HG02870 (cell line): ENCODE measurements at regions not wholly inside any gene's neighbourhood (a gene's known extent, or its start where the extent isn't known, plus 50 kb on each side); places are given as distances from the start of the nearest gene placed in this dataset.
"Not testable (repeated sequence)": the region's sequence is repeated elsewhere in the genome, so short reads cannot be mapped to it uniquely, and the experiment has no call there.

Experiments used
- ATAC-seq: cut with Tn5 transposase; IDR thresholded peaks from one replicate; pipeline ENCODE4 v1.9.1; 2021; ENCODE audit warnings: mild to moderate bottlenecking, moderate library complexity; ENCODE audit not compliant: unreplicated experiment

- ATAC-seq, result no peak
Observed at GRCh38 chr14:57061009-57061711, 207.5 kb downstream of the EXOC5 start.

GRCh38 chr14:57060276-57060955, 208.3 kb downstream of the EXOC5 start:
- ATAC-seq, result peak; percentile 92

GRCh38 chr14:57058319-57058718, 210.4 kb downstream of the EXOC5 start:
- ATAC-seq, result no peak

- ATAC-seq, result no peak
Observed at GRCh38 chr14:57057803-57058202, 210.9 kb downstream of the EXOC5 start.

GRCh38 chr14:57056522-57056921, 212.2 kb downstream of the EXOC5 start:
- not testable (repeated sequence) for ATAC-seq

GRCh38 chr14:57052705-57053302, 215.9 kb downstream of the EXOC5 start:
- ATAC-seq, result no peak

GRCh38 chr14:57051633-57052032, 217.1 kb downstream of the EXOC5 start:
- no peak for ATAC-seq

- ATAC-seq, result no peak
Observed at GRCh38 chr14:57049848-57050247, 218.9 kb downstream of the EXOC5 start.

GRCh38 chr14:57046175-57046574, 222.5 kb downstream of the EXOC5 start:
- ATAC-seq, result no peak

GRCh38 chr14:57044101-57044973, 224.4 kb downstream of the EXOC5 start:
- not testable (repeated sequence) for ATAC-seq

- no peak for ATAC-seq
Observed at GRCh38 chr14:57038689-57039088, 228.4 kb upstream of the OTX2 start.

- ATAC-seq, result no peak
Observed at GRCh38 chr14:57031474-57031873, 221.2 kb upstream of the OTX2 start.

GRCh38 chr14:57029620-57030253, 219.5 kb upstream of the OTX2 start:
- no peak for ATAC-seq

GRCh38 chr14:57025456-57025855, 215.2 kb upstream of the OTX2 start:
- ATAC-seq, result no peak

GRCh38 chr14:57022608-57023007, 212.3 kb upstream of the OTX2 start:
- no peak for ATAC-seq

- ATAC-seq, result no peak
Observed at GRCh38 chr14:57018065-57018464, 207.8 kb upstream of the OTX2 start.

- ATAC-seq, result no peak
Observed at GRCh38 chr14:57013987-57014386, 203.7 kb upstream of the OTX2 start.

GRCh38 chr14:57009585-57010515, 199.6 kb upstream of the OTX2 start:
- no peak for ATAC-seq

GRCh38 chr14:57008534-57008933, 198.3 kb upstream of the OTX2 start:
- ATAC-seq, result no peak

GRCh38 chr14:56998728-56999127, 188.4 kb upstream of the OTX2 start:
- no peak for ATAC-seq
